ENCODE measurements at regions not wholly inside any gene's neighbourhood (a gene's known extent, or its start where the extent isn't known, plus 50 kb on each side); places are given as distances from the start of the nearest gene placed in this dataset.

DNA sequence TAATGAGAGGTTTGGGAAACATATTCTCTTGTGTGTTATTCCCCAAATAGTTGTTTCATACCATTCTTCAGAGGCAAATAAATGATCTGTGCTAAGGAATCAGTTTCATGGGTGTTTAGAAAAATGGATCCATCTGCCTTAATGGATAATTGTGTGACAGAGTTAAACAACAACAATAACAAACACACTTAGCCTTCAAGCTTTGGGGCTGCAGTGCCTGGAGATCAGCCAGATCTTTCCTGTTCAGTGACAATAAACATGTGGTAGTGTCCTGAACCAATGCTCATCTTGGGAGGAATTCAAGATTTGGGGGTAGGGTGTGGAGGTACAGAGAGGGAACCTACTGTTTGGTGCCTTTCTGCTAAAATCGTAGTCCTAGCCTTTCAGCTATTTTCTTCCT, 93.7 kb upstream of the PRICKLE1 start:
- no peak for DNase-seq (ENCODE audit: low read depth)

GRCh38 chr12:42679466-42679865, 89.9 kb upstream of the PRICKLE1 start:
- DNase-seq (ENCODE audit: low read depth) = no peak

DNA sequence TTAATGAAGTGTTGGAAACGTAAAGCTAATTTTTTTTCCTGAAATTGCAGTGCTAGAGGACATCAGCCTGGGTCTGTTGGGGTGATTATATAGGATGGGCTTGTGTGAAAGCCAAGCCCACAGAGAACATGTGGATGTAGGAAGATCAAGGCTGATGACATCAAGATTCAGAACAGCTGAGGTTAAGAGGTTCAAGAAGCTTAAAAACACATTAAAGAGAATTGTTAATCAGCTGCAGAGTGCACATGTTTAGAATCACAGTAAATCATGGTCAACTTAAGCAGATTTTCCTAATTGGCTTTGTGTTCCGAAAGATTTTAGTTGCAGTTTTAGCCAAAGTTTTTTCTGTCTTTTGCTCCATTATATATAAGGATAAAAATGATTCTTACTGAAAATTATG, 87.9 kb upstream of the PRICKLE1 start:
- DNase-seq (ENCODE audit: low read depth) = no peak

DNA sequence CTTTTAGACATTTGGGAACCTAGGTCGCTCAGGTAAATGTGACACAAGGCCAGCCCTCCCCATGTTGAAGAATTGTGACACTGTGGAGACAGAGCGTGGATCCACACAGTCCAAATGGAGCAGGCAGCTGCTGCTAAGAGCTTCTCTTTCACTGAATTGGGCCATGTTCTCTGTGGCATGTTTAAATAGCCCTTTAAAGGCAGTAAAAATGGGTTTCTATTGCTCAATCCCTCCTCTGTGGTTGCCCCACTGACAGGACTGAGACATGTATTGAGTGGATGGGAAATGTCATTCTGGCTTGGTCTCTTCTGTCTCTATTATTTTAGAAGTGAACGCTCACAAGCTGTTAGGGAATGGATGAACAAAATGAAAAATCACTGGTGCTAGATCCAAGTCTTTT, 84.0 kb upstream of the PRICKLE1 start:
- DNase-seq (ENCODE audit: low read depth) = no peak

GRCh38 chr12:42670719-42671118, 81.2 kb upstream of the PRICKLE1 start:
- no peak for DNase-seq (ENCODE audit: low read depth)

DNA sequence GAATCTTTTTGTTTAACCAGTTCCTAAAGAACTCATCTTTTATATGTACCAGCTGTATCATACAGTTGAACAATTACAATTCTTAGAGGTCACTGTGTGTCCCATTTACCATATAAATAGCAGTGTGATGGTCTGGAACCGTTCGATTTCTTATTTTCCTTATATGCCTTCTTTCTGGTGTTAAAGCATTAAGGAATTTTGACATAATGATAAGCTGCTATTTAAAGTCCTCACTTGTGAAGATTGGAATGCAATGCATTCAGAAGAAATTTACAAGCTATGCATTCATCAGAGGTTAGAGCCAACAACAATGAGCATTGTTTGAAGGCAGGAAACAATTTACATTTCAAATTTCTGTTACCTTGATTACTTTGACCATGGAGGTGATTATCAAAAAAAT, 80.0 kb upstream of the PRICKLE1 start:
- DNase-seq (ENCODE audit: low read depth) = no peak

DNA sequence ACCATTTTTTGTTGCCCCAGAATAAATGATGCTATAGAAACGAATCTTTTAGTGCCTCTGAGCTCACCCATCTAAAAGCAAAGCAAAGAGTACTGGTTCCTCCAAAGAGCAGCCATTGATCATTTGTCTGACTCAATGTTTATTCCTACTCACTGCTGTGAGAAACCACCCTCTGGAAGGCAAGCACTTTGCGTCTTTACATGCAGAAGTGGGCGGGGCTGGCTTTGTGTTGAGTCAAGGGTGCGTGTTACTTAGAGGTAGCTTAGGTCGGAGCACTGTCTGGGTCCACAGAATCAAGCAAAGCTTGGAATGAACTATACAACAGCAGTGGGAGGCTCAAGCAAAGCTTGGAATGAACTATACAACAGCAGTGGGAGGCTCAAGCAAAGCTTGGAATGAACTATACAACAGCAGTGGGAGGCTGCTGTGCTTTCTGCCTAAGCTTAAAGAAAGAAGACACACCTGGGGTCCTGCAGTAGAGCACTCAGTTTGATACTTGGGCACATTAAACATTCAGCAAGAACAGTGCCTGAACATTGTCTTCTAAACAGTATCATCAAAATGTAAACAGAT, 77.2 kb upstream of the PRICKLE1 start:
- DNase-seq (ENCODE audit: low read depth) = peak; percentile 42

- DNase-seq (ENCODE audit: low read depth) = no peak
These were observed 74.1 kb upstream of the PRICKLE1 start for GRCh38 chr12:42663621-42664020.

DNA sequence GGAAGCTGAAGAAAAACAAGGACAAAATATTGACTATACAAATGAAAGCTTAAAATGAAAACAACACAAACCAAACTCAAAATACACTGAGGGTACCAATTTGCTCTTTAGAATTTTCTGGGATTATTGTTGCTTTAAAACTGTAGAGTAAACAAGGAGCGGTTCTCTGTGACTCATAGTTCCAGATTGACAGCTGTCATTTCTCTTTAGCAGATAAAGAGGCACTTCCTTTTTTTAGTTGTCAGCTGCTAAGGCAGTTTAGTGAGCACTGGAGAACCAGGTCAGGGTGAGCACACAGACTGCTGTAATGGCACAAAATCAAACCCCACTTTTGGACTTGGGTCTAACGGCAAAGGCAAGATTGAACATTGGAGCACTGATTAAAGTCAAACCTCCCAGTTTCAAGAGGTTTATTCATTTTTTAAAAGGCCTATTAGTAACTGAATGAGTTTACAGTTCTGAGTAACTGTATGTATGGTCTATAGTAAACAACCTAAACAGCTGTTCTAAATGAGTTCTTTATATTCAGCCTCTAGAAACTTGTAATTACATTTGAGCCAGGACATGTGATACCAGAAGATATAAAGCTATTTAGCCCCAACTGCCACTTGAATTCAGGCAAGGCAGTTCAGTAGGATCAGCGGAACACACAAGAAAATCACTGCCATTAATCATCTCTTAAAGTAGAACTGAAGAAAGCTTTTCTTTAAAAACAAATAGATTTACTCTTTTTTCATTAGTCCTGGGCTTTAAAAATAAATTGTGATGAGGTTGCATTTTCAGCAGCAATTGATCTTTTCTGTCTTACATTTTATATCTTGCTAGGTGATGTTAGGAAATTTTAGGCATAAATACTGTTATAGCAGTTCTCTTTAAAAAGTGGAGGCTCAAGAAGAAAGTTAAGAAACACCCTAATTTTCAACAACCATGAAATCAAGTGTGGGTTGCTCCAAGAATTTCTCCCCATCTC, 71.7 kb upstream of the PRICKLE1 start:
- no peak for DNase-seq (ENCODE audit: low read depth)

- no peak for DNase-seq (ENCODE audit: low read depth)
These were observed 70.6 kb upstream of the PRICKLE1 start for GRCh38 chr12:42660117-42660516.

- DNase-seq (ENCODE audit: low read depth) = no peak
These were observed 62.5 kb upstream of the PRICKLE1 start for GRCh38 chr12:42652048-42652447.

GRCh38 chr12:42648061-42648460, 58.5 kb upstream of the PRICKLE1 start:
- no peak for DNase-seq (ENCODE audit: low read depth)

- no peak for DNase-seq (ENCODE audit: low read depth)
These were observed 54.5 kb upstream of the PRICKLE1 start for GRCh38 chr12:42643881-42644579.

DNA sequence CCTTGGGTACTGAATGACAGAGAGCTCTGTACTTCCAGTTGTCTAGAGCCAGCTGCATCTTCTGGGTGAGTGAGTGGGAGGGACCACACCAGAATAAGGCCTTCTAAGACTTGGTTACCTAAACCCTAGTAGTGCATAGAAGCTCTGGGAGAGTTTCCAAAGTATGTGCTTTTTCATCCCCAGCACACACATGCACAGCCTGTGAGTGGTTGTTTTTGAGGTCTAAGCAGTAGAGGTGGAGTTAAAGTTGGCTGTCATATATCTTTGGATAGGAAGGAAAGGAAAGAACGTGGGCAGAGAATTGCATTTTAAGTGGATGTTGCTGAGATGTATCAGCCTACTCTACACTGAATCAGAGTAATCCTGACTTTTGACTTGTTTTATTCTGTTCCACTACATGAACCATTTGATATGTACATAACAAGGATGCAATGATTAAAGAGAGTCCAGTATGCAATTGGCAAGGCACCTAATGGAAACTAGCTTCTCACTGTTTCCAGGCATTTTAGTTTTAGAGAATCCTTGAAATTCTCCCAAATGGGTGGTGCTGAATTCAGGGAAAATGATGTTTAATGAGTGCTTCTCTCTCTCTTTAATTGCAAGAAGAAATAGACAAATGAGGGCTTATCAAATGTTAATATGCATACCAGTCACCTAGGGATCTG, 51.8 kb upstream of the PRICKLE1 start:
- no peak for DNase-seq (ENCODE audit: low read depth)

DNA sequence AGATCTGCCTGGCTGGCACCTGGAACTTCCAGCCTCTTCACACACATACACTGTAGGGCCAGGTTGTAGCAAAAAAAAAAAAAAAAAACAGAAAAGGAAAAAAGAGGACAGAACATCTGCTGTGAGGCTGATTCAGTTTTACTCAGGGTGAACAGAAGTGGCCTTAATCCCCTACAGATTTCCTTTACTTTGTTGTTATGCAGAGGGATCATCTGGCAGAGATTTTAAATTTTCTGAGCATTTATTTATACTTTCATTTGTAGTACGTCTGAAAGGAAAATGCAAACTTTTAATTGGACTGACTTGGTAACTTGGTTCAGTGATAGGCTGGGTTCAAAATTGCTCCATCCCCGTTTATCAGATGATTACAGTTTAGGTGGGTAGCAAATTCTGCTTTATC, 50.8 kb upstream of the PRICKLE1 start:
- no peak for DNase-seq (ENCODE audit: low read depth)

- no peak for DNase-seq (ENCODE audit: low read depth)
These were observed 50.0 kb upstream of the PRICKLE1 start for GRCh38 chr12:42639556-42639955.
